ENCODE measurements at regions not wholly inside any gene's neighbourhood (a gene's known extent, or its start where the extent isn't known, plus 50 kb on each side); places are given as distances from the start of the nearest gene placed in this dataset.

DNA sequence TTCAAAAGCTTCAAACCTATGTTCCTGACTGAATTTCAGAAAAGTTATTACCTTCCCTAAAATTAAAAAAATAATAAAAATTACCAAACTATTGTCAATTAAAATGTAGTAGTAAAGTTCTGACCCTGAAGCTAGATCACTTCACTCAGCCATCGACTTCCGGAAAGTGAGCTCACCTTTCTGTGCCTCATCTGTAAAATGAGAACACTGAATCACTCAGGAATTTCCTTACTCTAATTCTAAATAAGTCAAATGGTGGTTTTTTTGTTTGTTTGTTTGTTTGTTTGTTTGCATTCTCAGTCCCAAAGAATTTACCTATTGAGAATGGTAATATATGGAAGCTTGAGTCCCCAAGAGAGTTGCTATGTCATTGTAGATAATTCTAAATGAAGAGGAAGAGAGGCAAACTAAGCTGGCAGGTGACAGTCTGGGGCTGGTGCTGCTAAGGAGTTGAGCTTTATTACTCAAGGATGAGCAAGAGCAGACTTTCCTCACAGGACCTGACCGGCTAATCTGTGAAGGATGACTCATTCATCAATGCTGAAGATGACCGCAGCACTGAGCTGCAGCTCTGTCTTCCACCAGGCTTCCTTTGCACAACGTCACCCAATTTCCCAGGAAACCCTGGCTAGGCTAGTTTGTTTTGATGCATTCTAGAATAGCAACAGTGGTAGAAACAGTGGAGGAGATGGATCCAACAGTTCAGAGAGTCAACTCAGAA, 248.8 kb downstream of the RAB38 start:
- H3K4ac ChIP-seq (ENCODE audit: low read depth, low read length), result no peak overlapping the region
- no peak overlapping the region for H4K5ac ChIP-seq (ENCODE audit: insufficient read length, low read depth, low read length)
- 0 out of 7 replicates have a peak overlapping the region, but pooled peaks of 1 of the 3 experiments have one; percentile 50 for H3K27ac Mint-ChIP-seq
- no peaks in the 10 kb centered on the region for H3K27me3 Mint-ChIP-seq (ENCODE audit: low read depth)
- no peaks in the 10 kb centered on the region for H3K4me1 ChIP-seq (ENCODE audit: insufficient read depth, low read length)
- no peak overlapping the region for H3K18ac ChIP-seq (ENCODE audit: insufficient read length, low read depth, low read length)
- H3K14ac ChIP-seq (ENCODE audit: insufficient read depth, low read length), result no peak overlapping the region
- no peak overlapping the region for H4K91ac ChIP-seq (ENCODE audit: insufficient read length, low read depth, low read length)
- no peak overlapping the region for H3K27ac ChIP-seq (ENCODE audit: insufficient read length, low read depth, low read length)
- no peak overlapping the region for H3K4me2 ChIP-seq (ENCODE audit: insufficient read depth, insufficient read length, low read length)
- H3K9ac ChIP-seq (ENCODE audit: extremely low read depth, insufficient read length, low read length), result no peak overlapping the region
- no CpG with 5 or more reads among the region's 5 CpGs for WGBS (ENCODE audit: extremely low coverage, insufficient read length, low lambda C conversion rate)
- H2BK15ac ChIP-seq (ENCODE audit: low read depth, low read length), result no peak overlapping the region
- H3K36me3 Mint-ChIP-seq (ENCODE audit: insufficient read depth in 1 of 3, low read depth in 3 of 3), result no peaks in the 10 kb centered on the region; a peak in 1 of 7 replicates
- H3K23me2 ChIP-seq (ENCODE audit: insufficient read length, low read depth, low read length, poor library complexity, severe bottlenecking), result no peaks in the 10 kb centered on the region
- no peaks in the 10 kb centered on the region; a peak in 1 of 5 replicates for H3K9me3 Mint-ChIP-seq
- H2AFZ ChIP-seq (ENCODE audit: low read length), result no peak overlapping the region
- H3K27me3 ChIP-seq (ENCODE audit: insufficient read depth, low read length), result no peaks in the 10 kb centered on the region
- H3K9me3 ChIP-seq (ENCODE audit: control insufficient read depth, low read depth, low read length), result no peaks in the 10 kb centered on the region
- H2AK5ac ChIP-seq (ENCODE audit: insufficient read length, low read length), result no peak overlapping the region
- no peak overlapping the region for H4K8ac ChIP-seq (replicated peaks; ENCODE audit: insufficient read length, low read depth, low read length)
- no peak overlapping the region for H3K56ac ChIP-seq (ENCODE audit: insufficient read length, low read depth, low read length)
- no peak overlapping the region for H3K4me3 Mint-ChIP-seq
- no peaks in the 10 kb centered on the region for H3K79me2 ChIP-seq (ENCODE audit: insufficient read depth, low read length)
- no peaks in the 10 kb centered on the region for H4K20me1 ChIP-seq (ENCODE audit: control insufficient read depth, insufficient read depth, insufficient read length)
- DNase-seq, result peak; percentile 43
- no peak overlapping the region for H2BK5ac ChIP-seq (ENCODE audit: insufficient read length, low read length)
- no peak overlapping the region for H2BK20ac ChIP-seq (ENCODE audit: low read depth, low read length, poor library complexity, severe bottlenecking)
- TF ChIP-seq, protein P1, sequence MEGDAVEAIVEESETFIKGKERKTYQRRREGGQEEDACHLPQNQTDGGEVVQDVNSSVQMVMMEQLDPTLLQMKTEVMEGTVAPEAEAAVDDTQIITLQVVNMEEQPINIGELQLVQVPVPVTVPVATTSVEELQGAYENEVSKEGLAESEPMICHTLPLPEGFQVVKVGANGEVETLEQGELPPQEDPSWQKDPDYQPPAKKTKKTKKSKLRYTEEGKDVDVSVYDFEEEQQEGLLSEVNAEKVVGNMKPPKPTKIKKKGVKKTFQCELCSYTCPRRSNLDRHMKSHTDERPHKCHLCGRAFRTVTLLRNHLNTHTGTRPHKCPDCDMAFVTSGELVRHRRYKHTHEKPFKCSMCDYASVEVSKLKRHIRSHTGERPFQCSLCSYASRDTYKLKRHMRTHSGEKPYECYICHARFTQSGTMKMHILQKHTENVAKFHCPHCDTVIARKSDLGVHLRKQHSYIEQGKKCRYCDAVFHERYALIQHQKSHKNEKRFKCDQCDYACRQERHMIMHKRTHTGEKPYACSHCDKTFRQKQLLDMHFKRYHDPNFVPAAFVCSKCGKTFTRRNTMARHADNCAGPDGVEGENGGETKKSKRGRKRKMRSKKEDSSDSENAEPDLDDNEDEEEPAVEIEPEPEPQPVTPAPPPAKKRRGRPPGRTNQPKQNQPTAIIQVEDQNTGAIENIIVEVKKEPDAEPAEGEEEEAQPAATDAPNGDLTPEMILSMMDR (conservative IDR thresholded peaks at IDR 0.05), result no peak
- no peak overlapping the region for H3T11ph ChIP-seq (ENCODE audit: low read length)
- H2BK120ac ChIP-seq (ENCODE audit: low read depth, low read length, poor library complexity, severe bottlenecking), result no peak overlapping the region
- H3K23ac ChIP-seq (ENCODE audit: insufficient read length, low read depth, low read length), result no peak overlapping the region
- no peaks in the 10 kb centered on the region for H3K79me1 ChIP-seq (ENCODE audit: insufficient read depth, low read depth, low read length, poor library complexity, severe bottlenecking)
- H2BK12ac ChIP-seq (ENCODE audit: insufficient read length, low read depth, low read length), result no peak overlapping the region
- H3K4me1 Mint-ChIP-seq, result peaks cover 3 to 15% of the 10 kb centered on the region in 2 experiments

All from H9 (cell line).